ENCODE measurements at regions not wholly inside any gene's neighbourhood (a gene's known extent, or its start where the extent isn't known, plus 50 kb on each side); places are given as distances from the start of the nearest gene placed in this dataset.
"Not testable (repeated sequence)": the region's sequence is repeated elsewhere in the genome, so short reads cannot be mapped to it uniquely, and the experiment has no call there.

- TF ChIP-seq, protein P1, sequence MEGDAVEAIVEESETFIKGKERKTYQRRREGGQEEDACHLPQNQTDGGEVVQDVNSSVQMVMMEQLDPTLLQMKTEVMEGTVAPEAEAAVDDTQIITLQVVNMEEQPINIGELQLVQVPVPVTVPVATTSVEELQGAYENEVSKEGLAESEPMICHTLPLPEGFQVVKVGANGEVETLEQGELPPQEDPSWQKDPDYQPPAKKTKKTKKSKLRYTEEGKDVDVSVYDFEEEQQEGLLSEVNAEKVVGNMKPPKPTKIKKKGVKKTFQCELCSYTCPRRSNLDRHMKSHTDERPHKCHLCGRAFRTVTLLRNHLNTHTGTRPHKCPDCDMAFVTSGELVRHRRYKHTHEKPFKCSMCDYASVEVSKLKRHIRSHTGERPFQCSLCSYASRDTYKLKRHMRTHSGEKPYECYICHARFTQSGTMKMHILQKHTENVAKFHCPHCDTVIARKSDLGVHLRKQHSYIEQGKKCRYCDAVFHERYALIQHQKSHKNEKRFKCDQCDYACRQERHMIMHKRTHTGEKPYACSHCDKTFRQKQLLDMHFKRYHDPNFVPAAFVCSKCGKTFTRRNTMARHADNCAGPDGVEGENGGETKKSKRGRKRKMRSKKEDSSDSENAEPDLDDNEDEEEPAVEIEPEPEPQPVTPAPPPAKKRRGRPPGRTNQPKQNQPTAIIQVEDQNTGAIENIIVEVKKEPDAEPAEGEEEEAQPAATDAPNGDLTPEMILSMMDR (IDR thresholded peaks at IDR 0.05): no peak
- Histone ChIP-seq H3K9me3 (no peaks in the 10 kb centered on the region), H3K4me3 (no peak overlapping the region), H3K27ac (no peak overlapping the region), H3K27me3 (no peaks in the 10 kb centered on the region), H3K4me1 (no peaks in the 10 kb centered on the region), H3K36me3 (no peaks in the 10 kb centered on the region)
- no peak for DNase-seq (ENCODE audit: low spot score)
Measured at GRCh38 chr1:81190003-81190402, 610.7 kb upstream of the ADGRL2 start.

- Histone ChIP-seq H3K36me3 (no peaks in the 10 kb centered on the region), H3K4me3 (no peak overlapping the region), H3K27ac (no peak overlapping the region), H3K4me1 (no peaks in the 10 kb centered on the region), H3K27me3 (no peaks in the 10 kb centered on the region), H3K9me3 (no peaks in the 10 kb centered on the region)
- DNase-seq (ENCODE audit: low spot score): no peak
- TF ChIP-seq, protein P1 (IDR thresholded peaks at IDR 0.05): no peak
Measured at GRCh38 chr1:81187635-81188034, 613.1 kb upstream of the ADGRL2 start.

DNA sequence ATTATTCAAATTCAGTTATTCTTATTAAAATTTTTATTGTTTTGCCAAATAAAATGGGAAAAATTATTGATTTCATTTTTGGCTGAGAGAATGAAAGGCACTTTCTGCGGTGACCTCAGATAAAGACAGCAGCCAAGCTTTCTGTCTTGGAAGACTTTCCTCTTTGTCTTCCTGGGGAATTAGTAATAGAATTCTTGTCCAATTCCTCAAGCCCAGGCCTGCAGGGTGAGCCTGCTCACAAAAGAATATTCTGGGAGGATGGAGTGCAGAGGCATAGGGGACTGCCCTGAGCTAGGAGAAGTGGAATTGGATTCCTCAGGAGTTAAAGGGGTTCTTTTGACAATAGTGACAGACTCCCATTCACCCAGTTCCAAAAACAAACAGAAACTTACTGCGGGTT lies 614.5 kb upstream of the ADGRL2 start:
- peaks cover 0 to 3% of the 10 kb centered on the region in 2 donors for H3K9me3 ChIP-seq
- no peak for DNase-seq (ENCODE audit: low spot score)
- no peaks in the 10 kb centered on the region for H3K36me3 ChIP-seq
- H3K27ac ChIP-seq: no peak overlapping the region
- no peak overlapping the region for H3K4me3 ChIP-seq
- TF ChIP-seq, protein P1 (IDR thresholded peaks at IDR 0.05): no peak
- no peaks in the 10 kb centered on the region for H3K4me1 ChIP-seq
- H3K27me3 ChIP-seq: no peaks in the 10 kb centered on the region

DNA sequence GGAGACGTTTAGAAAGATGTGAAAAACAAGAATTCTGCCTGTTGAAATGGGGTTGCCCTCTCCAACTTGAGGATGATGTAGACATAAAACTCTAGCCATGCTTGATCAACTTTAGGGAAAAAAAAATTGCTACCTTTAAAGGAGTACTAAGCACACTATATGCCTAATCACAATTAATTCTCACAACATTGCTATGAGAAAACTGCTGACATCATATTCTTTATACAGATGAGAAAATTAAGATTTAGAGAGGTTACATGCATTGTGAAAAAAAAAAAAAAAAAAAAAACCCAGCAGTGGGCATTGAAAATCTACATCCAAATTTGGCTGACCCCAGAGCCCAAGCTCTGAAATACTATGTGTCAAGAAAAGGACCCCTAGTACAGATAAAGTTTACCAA lies 617.2 kb upstream of the ADGRL2 start:
- Histone ChIP-seq H3K36me3 (no peaks in the 10 kb centered on the region), H3K27me3 (no peaks in the 10 kb centered on the region), H3K27ac (no peak overlapping the region), H3K4me1 (no peaks in the 10 kb centered on the region), H3K9me3 (peaks cover 0 to 5% of the 10 kb centered on the region in 2 donors), H3K4me3 (no peak overlapping the region)
- no peak for DNase-seq (ENCODE audit: low spot score)
- TF ChIP-seq, protein P1 (IDR thresholded peaks at IDR 0.05): no peak

GRCh38 chr1:81183051-81183450 lies 617.7 kb upstream of the ADGRL2 start:
- TF ChIP-seq, protein P1 (IDR thresholded peaks at IDR 0.05): no peak
- Histone ChIP-seq H3K27me3 (no peaks in the 10 kb centered on the region), H3K4me3 (no peak overlapping the region), H3K36me3 (no peaks in the 10 kb centered on the region), H3K27ac (no peak overlapping the region), H3K4me1 (no peaks in the 10 kb centered on the region), H3K9me3 (peaks cover 0 to 5% of the 10 kb centered on the region in 2 donors)
- no peak for DNase-seq (ENCODE audit: low spot score)

DNA sequence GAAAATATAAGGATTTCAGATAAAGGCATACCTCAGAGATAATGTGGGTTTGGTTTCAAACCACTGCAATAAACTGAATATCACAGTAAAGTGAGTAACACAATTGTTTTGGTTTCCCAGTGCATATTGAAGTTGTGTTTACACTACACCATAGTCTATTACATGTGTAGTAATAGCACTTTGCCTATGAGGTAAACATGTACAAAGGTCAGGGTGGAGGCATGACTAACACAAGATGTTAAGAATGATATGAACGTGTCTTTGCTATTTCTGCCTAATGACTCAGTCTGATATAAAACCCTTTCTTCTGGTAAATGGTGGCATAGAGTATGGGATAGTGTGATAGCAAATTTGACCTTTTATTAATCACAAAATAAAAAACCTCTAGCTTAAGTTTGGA lies 621.5 kb upstream of the ADGRL2 start:
- H3K4me3 ChIP-seq: no peak overlapping the region
- H3K4me1 ChIP-seq: no peaks in the 10 kb centered on the region
- no peak for DNase-seq (ENCODE audit: low spot score)
- no peaks in the 10 kb centered on the region for H3K27me3 ChIP-seq
- no peaks in the 10 kb centered on the region for H3K36me3 ChIP-seq
- peaks cover 0 to 5% of the 10 kb centered on the region in 2 donors for H3K9me3 ChIP-seq
- TF ChIP-seq, protein P1 (IDR thresholded peaks at IDR 0.05): no peak
- no peak overlapping the region for H3K27ac ChIP-seq

DNA sequence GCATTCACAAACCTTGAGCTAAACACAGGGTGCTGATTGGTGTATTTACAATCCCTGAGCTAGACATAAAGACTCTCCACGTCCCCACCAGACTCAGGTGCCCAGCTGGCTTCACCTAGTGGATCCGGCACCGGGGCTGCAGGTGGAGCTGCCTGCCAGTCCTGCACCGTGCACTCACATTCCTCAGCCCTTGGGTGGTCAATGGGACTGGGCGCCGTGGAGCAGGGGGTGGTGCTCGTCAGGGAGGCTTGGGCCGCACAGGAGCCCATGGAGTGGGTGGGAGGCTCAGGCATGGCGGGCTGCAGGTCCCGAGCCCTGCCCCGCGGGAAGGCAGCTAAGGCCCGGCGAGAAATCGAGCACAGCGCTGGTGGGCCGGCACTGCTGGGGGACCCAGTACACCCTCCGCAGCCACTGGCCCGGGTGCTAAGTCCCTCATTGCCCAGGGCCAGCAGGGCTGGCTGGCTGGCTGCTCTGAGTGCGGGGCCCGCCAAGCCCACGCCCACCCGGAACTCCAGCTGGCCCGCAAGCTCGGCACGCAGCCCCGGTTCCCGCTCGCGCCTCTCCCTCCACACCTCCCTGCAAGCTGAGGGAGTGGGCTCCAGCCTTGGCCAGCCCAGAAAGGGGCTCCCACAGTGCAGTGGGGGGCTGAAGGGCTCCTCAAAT lies 622.2 kb upstream of the ADGRL2 start:
- not testable (repeated sequence) for H3K4me1 ChIP-seq; H3K36me3 ChIP-seq; H3K27ac ChIP-seq; H3K9me3 ChIP-seq; H3K4me3 ChIP-seq; H3K27me3 ChIP-seq; DNase-seq (ENCODE audit: low spot score)

Measured in right atrium auricular region (tissue), 2 donors.